ENCODE measurements at regions not wholly inside any gene's neighbourhood (a gene's known extent, or its start where the extent isn't known, plus 50 kb on each side); places are given as distances from the start of the nearest gene placed in this dataset.

DNA sequence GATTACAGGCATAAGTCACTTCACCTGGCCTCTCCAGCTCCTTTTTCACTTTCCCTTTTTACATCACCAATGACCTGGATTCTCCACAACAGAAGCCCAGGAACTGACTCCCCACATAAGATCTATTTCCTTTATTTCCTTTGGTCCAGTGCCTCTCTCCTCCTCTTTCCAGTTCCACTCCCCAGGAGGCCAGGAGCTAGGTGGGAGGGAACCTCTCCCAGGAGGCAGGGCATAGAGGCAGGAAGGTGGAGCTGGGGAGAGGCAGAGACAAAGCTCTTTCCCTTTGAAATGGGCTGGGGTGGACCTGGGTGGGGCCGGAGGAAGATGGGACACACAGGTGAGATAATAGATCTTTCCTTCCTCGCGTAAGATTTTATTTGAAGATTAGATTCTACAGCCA lies 318.3 kb upstream of the TNRC6C start:
- Histone ChIP-seq H3K4me3 (no peak overlapping the region), H3K36me3 (no peaks in the 10 kb centered on the region), H3K4me1 (ENCODE audit: insufficient read depth) (no peaks in the 10 kb centered on the region), H3K27me3 (no peaks in the 10 kb centered on the region), H3K9me3 (no peaks in the 10 kb centered on the region), H3K27ac (no peak overlapping the region)
- DNase-seq: no peak
- WGBS, 3 donors: 73 to 89% (median 85%) methylated on average over 3 of the region's 3 CpGs
- no peak for TF ChIP-seq EP300 (IDR thresholded peaks at IDR 0.05)
- TF ChIP-seq, protein P1, sequence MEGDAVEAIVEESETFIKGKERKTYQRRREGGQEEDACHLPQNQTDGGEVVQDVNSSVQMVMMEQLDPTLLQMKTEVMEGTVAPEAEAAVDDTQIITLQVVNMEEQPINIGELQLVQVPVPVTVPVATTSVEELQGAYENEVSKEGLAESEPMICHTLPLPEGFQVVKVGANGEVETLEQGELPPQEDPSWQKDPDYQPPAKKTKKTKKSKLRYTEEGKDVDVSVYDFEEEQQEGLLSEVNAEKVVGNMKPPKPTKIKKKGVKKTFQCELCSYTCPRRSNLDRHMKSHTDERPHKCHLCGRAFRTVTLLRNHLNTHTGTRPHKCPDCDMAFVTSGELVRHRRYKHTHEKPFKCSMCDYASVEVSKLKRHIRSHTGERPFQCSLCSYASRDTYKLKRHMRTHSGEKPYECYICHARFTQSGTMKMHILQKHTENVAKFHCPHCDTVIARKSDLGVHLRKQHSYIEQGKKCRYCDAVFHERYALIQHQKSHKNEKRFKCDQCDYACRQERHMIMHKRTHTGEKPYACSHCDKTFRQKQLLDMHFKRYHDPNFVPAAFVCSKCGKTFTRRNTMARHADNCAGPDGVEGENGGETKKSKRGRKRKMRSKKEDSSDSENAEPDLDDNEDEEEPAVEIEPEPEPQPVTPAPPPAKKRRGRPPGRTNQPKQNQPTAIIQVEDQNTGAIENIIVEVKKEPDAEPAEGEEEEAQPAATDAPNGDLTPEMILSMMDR (IDR thresholded peaks at IDR 0.05): no peak
- no peak for TF ChIP-seq POLR2A (IDR thresholded peaks at IDR 0.05)
- intact Hi-C loops (cut with DNase I): no loop called here

DNA sequence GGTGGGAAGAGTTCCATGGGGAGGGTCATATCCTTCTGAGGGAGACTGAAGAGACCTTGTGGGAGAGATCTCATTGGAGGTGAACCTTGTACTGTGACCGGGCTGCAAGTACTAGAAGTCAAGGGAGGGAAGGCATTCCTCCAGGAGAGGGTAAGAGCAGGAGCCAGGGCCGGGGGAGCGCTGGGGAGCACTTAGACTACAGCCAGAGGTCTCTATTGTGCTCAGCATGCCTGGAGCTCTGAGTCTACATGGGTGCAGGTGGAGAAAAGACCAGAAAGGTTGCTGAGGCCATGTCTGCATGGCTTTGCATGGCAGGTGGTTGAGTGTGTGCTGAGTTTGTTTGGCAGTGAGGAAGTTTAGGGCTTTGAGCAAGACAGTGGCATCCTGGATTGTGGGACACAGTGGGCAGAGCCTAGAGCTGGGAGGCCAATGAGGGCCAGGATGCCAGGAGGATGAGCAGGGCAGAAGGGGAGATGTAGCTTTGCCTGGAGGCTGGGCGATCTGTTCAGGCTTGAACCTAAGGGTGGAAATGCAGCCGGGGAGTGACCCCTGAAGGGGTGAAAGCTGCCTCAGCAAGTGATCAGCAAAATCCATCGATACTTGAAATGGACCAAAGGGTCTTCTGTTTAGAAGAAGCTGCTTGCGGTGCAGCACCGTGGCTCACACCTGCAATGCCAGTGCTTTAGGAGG lies 317.4 kb upstream of the TNRC6C start:
- no peak overlapping the region for H3K27ac ChIP-seq
- no peak overlapping the region for H3K4me3 ChIP-seq
- WGBS, 3 donors: 74 to 82% (median 82%) methylated on average over 8 of the region's 8 CpGs
- H3K4me1 ChIP-seq (ENCODE audit: insufficient read depth): no peaks in the 10 kb centered on the region
- no peaks in the 10 kb centered on the region for H3K36me3 ChIP-seq
- intact Hi-C loops (cut with DNase I): no loop called here
- no peak for DNase-seq
- H3K27me3 ChIP-seq: no peaks in the 10 kb centered on the region
- TF ChIP-seq EP300 (IDR thresholded peaks at IDR 0.05) (no peak), POLR2A (IDR thresholded peaks at IDR 0.05) (no peak)
- TF ChIP-seq, protein P1 (IDR thresholded peaks at IDR 0.05): no peak
- H3K9me3 ChIP-seq: no peaks in the 10 kb centered on the region

DNA sequence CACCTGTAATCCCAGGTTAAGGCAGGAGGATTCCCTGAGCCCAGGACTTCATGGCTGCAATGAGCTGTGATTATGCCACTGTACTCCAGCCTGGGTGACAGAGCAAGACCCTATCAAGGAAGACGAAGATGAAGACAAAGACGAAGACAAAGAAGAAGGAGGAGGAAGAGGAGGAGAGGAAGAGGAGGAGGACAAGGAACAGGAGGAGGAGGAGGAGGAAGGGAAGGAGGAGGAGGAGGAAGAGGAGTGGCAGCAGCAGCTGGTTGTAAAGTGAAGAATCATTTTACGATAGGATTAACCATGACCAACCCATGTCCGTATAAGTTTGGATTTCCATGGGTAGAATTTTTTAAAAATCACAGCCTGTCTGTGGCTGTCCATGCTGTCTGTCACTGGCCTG lies 316.8 kb upstream of the TNRC6C start:
- TF ChIP-seq EP300 (IDR thresholded peaks at IDR 0.05) (no peak), POLR2A (IDR thresholded peaks at IDR 0.05) (no peak)
- TF ChIP-seq, protein P1 (IDR thresholded peaks at IDR 0.05): no peak
- intact Hi-C loops (cut with DNase I): no loop called here
- H3K27me3 ChIP-seq: no peaks in the 10 kb centered on the region
- WGBS, 3 donors: 69 to 70% (median 70%) methylated on average over 4 of the region's 4 CpGs
- H3K36me3 ChIP-seq: no peaks in the 10 kb centered on the region
- H3K4me3 ChIP-seq: no peak overlapping the region
- DNase-seq: no peak
- no peaks in the 10 kb centered on the region for H3K4me1 ChIP-seq (ENCODE audit: insufficient read depth)
- no peaks in the 10 kb centered on the region for H3K9me3 ChIP-seq
- no peak overlapping the region for H3K27ac ChIP-seq

DNA sequence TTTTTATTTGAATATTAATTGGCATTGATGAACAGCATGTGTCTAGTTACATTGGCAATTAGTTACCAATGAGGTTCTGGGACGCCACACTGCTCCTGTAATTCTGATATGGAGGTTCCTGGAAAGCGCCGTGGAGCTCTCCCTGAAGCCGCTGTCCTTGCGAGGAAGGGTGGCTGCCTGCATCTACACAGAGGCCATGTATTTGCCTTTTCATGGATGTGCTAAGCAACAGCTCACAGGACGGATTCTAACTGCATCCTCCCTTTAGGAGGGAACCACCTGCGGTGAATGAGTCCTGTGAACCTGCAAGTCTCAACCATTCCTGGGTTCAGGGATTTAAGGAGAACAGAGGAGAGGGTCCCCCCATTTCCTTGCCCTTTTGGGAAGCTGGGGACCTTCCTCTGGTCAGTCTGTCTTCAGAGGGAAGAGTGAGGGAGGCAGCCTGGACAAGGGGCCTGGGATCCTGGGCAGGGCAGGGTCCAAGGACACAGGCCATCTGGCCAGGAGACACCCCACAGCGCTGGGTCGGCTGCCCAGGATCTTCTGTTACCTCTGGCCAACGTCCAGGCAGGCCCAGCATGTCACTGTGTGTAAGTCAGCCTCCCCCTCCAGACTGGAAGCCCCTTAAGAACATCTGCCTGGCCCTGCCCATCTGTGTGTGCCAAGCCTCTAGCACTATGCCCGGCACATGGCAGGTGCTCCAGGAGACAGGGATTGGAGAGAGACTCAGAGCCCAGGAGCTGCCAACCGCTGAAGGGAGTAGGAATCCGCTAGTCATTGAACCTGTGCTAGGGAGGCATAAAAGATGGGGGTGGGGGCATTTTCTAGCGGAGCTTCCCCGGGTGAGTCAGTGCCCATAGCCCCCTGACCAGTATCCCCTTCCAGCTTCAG lies 314.1 kb upstream of the TNRC6C start:
- no peak for DNase-seq
- intact Hi-C loops (cut with DNase I): no loop called here
- Histone ChIP-seq H3K4me1 (ENCODE audit: insufficient read depth) (no peaks in the 10 kb centered on the region), H3K4me3 (no peak overlapping the region), H3K27me3 (no peaks in the 10 kb centered on the region), H3K9me3 (no peaks in the 10 kb centered on the region), H3K36me3 (no peaks in the 10 kb centered on the region), H3K27ac (no peak overlapping the region)
- WGBS, 3 donors: 55 to 75% (median 60%) methylated on average over 15 of the region's 15 CpGs
- TF ChIP-seq POLR2A (IDR thresholded peaks at IDR 0.05) (no peak), EP300 (IDR thresholded peaks at IDR 0.05) (no peak)
- TF ChIP-seq, protein P1 (IDR thresholded peaks at IDR 0.05): no peak
